GM19238 (cell line): ENCODE measurements at regions not wholly inside any gene's neighbourhood (a gene's known extent, or its start where the extent isn't known, plus 50 kb on each side); places are given as distances from the start of the nearest gene placed in this dataset.

Experiments used
- DNase-seq: peaks from one replicate; pipeline ENCODE4 v3.0.0; 2011; ENCODE audit warnings: low spot score; ENCODE audit not compliant: insufficient read length

DNA sequence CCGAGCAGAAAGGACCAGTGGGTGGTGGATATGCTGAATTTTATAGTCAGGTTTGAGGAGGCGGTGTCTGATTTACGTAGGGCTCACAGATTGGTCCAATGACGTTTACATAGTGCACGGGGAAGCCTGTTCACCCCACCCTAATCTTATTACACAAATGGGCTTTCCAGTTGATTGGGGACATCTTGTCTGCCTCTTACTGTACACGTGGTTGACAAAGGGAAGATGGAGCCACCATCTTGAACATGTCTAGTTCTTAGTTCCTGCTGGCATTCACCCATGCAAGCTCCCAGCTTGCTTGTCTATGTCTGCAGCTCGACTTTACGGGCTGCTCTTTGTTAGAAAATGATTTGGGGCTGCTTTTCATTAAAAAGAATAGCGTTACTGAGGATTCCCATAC lies 332.0 kb upstream of the SLCO3A1 start:
- DNase-seq, result no peak

DNA sequence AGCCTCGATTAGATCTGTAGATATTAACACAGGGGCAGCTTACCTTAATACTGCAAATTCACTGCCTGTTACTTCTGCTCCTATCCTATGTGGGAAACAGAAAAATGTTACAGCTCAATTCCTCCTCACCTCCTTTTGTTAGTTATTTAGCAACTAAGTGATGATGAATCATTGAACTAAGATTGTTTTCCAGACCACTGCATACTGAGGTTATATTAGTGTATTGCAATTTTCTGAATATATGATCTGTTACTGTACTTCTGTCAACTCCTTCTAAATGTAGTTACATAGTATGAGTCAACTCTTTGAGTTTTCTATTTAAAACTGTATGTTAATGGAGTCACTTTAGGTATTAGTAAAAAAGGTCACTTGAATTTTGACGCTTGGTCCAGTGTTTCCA lies 331.5 kb upstream of the SLCO3A1 start:
- DNase-seq, result no peak

DNA sequence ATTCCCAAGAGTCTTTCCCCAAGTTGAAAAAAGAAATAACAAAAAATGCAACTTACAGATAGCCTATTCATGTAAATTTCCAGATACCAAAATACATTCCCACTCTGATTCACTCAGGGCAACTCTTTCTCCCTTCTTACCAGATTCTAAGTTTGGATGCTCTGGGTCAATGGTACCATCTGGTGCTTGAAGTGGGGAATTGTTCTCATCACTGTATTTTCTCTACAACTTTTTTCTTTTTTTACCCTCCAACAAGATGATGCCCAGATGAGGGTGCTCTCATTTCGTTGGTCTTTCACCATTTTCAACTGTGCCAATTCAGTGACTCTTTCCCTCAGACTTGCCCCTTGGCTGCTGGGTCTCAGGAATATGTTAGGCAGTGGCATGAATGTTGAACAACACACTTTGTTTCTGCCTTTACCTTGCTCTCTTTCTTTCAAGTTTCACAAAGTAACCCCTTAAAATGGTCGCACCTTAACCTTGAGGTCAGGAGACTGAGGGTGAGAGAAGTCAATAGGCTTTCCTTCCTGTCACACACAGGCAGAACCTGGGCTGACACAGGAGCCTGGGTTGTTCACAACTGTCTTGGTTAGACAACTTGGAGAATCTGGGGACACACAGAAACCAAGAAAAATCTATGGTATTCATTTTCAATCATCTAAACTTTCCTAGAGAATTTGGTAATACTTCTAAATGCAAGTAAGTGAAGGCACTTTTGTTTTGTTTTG lies 330.7 kb upstream of the SLCO3A1 start:
- no peak for DNase-seq

DNA sequence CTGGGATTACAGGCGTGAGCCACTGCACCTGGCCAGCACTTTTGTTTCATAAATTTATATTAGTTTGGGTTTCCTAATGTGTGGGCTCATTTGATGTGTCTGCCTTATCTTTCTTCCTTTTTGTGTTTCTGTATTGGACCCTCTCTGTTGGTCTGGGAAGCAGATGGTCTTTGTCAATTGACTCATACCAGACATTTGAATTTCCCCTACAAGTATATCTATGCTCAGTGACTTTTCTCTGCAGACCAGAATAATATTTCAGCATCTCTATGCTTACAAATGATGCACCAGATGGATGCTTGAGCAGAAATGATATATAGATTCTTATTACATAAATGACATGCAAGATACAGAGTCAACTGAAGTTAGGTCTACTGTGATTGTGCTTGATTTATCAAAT lies 329.9 kb upstream of the SLCO3A1 start:
- no peak for DNase-seq

DNA sequence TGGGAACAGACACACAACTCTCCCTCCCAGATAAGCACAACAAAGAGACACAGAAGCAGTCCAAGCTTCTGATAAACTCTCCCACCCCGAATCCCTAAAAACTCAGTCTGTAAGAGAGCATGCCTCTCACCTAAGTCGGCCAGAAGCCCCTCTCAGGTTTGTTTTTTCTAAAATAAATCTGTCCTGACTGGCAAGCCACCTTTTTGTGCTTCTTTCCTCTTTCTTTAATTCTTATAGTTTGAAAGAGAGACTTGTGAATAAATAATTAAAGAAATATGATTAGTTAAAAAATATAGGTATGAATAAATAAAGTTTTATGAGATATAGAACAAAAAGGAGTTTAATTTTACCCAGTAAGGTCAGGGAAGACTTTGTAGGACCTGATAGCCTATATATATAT lies 329.0 kb upstream of the SLCO3A1 start:
- DNase-seq, result no peak

DNA sequence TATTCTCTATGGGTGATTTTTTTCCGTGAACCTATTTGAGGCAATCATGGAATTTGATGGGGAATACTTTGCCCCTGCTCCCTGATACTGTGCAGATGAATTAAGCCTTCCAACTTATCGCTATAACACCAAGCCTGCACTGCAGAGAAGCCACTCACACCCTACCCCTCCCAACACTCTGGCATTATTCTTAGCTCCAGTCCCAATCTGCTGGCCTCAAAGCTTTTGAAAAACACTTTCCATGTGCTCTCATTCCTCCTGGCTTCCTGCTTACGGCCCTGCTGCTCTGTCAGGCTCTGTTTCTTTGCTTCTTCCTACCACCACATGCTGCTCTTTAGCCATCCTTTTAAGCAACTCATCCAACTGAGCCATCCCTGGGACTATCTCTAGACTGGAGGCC lies 327.8 kb upstream of the SLCO3A1 start:
- DNase-seq, result no peak

DNA sequence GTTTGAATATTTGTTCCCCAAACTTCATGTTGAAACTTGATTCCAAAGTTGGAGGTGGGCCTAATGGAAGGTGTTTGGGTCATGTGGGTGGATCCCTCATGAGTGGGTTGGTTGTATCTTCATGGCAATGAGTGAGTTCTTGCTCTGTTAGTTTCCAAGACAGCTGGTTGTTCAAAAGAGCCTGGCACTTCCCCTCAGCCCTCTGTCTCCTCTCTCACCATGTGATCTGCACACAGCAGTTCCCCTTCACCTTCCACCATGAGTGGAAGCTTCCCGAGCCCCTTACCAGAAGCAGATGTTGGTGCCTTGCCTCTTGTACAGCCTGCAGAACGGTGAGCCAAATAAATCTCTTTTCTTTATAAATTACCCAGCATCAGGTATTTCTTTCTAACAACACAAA lies 327.1 kb upstream of the SLCO3A1 start:
- no peak for DNase-seq

DNA sequence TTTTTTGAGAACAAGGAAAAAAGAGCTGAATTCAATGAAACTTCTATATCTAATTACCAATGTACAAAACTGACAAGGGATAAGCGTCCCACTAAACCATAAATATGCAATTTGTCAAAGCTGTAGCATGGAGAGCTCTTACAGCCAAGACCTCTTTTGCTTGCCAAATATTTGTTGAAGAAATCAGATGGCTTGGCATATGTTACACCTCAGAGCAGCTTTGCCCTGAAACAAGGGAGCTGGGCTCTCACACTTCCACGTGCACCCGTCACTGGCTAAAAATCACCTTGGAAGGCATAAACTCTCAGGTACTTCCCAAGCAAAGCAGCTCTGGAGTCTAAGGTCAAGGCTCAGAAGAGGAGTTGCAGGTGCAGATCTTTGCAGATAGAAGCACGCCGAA lies 324.7 kb upstream of the SLCO3A1 start:
- no peak for DNase-seq

DNA sequence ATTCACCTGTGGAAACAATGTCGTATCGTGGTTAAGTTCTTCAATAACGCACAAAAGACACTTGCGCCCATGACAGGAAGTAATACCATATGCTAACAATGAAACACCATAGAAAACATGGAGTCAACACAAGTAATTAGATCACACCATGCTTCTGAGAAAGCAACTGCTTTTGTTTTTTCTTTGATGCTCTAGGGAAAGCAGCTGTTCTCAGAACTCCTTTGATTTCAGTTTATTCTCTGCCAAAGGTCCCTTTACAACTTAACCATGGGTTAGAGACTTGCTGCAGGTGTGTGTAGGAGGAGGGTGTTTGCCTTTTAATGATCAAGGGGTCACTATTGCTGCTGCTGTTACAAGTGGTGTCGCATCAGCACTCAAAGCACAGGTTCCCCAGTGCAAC lies 324.0 kb upstream of the SLCO3A1 start:
- DNase-seq, result no peak

DNA sequence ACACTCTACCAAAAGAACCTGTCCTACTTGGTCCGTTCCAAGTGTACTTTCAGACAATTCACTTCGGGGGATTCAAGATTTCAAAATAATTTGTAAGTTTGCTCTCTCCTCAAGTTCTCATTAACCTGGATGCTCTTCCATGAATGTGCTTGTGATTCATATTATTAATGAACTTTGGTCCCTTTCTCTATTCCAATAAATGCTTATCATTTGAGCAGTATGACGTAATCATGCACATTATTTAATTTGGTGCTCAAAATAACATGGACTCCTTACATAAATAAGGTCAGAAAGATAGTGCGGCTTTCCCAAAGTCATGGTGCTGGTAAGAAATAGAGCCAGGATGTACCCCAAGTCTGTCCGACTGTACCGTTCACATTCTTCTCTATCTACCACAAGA lies 323.2 kb upstream of the SLCO3A1 start:
- DNase-seq, result no peak

DNA sequence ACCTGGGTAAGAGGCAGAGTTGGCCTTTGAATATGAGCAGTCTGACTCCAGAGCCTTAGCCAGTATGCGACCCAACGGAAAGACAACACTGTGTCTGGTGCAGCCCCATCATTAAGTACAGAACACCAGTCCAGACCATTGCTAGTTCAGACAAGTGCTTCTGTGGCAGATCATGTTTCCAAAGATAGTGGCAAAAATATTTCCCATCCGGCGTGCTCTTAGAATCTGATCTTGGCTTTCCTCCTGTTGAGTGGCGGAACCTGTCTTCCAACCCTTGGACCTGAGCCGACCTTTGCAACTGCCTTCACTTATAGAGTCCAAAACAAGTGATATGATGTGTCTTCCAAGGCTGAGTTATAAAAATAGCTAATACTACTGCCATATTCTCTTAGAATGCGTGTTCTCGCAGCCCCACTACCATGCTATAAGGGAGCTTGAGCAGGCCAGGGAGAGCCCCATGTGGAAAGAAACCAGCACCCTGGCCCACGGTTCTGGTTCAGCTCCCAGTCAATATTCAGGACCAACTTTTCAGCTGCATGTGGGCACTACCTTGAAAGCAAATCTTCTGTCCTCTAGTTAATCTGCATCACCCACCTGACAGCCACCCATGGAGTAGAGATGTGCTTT lies 322.4 kb upstream of the SLCO3A1 start:
- DNase-seq, result no peak

DNA sequence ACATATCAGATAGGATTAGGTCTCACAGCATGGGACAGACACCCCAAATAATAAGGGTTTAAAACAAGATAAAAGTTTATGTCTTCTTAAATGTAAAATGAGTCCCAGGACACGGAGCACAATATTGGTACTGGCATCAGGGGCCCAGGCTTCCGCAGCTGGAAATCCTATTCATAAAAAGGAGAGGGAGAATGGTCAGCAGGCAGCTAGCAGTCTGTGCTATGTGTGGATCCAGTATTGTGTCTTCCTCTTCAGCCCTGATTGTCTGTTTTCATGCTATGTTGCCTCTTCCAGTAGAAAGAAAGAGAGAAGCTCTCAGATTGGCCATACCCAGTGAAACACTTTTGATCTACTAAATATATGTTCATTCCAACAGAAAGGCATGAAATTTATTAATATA lies 319.3 kb upstream of the SLCO3A1 start:
- no peak for DNase-seq

DNA sequence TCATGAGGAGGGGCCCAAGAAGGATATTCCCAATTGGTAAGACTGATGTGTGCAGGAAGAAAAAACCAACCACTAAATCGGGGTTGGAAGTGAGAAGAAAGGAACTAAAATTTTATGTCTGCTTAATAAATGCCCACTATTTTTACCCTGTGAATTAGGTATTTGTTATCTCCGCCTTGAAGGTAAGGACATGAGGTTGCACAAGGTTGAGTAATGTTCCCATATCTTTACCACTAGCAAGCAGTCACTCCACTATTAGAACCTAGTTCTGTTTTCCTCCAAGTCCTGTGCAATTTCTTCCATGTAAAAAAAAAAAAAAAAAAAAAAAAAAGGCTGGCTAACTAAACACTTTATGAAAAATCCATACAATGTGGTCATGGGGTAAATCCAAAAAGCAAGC lies 318.5 kb upstream of the SLCO3A1 start:
- DNase-seq, result no peak

DNA sequence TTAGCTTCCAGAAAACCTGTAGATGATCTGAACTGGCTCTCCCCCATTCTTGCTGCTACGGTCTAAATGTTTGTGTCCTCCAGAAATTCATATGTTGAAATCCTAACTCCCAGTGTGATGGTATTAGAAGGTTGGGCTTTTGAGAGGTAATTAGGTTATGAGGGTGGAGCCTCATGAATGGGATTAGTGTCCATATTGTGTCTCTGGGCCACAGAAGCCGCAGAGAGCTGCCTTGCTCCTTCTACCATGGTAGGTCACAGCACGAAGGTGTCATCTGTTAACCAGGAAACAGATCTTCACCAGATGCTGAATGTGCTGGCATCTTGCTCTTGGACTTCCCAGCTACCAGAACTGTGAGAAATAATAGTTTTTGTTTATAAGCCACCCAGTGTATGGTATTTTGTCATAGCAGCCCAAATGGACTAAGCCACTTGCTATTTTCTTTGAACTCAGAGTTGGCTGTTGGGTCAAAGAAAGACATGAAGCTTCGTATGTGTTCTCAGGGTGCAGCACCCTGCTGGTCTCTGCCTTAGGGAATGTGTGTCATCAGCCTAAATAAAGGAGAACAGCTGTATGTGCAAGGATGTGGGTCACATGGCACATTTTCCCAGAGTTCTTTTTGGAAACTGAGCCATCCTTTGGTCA lies 317.5 kb upstream of the SLCO3A1 start:
- no peak for DNase-seq

DNA sequence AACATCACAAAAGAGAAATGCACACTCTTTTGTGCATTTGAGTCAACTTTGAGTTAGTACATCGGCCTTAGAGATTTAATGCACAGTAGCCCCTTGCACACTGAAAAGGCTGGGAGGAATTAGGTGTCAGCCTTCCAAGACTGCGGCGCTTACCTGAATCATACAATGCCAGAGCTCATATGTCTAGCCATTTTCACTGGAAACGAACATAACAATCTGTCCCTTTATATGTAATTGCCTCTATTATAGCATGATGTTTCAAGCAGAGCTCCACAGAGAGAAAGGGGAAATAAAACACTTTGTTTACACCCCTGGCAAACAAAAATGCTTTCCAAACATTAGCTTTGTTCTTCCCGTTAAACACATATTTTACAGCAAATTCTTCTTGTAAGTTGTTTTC lies 315.7 kb upstream of the SLCO3A1 start:
- DNase-seq, result no peak

DNA sequence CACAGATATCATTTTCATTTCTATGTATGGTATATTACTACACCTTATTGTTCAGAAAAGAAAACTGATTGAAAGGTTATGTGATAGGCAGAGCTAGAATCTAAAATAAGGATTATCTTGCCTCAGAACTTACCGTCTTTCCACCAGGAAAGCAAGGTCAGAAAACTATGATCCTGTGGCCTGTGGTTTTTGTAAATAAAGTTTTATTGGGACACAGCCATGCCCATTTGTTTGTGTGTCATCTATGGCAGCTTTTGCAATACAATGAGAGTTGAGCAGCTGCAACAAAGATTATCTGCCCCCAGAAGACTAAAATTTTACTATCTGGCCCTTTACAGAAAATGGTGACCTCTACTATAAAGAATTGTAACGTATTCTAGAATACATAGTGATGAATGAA lies 314.7 kb upstream of the SLCO3A1 start:
- DNase-seq, result no peak

DNA sequence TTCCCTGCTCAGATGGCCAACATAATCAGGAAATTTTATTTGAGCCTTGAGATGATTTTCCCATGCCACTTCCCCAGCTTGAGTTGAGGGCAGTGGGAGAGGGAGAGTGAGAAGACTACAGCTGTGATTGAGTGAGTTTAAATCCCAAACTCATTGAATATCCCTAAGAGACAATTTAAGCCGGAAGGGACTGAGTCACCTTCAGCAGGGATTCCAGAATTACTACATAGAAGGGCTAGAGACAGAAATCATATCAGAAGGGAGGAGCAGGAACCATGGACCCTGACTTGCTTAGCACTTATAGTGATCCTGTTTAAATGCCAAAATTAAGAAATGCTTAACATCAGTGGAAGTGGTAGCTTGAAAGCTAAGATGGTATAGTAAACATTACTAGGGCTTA lies 312.2 kb upstream of the SLCO3A1 start:
- no peak for DNase-seq

DNA sequence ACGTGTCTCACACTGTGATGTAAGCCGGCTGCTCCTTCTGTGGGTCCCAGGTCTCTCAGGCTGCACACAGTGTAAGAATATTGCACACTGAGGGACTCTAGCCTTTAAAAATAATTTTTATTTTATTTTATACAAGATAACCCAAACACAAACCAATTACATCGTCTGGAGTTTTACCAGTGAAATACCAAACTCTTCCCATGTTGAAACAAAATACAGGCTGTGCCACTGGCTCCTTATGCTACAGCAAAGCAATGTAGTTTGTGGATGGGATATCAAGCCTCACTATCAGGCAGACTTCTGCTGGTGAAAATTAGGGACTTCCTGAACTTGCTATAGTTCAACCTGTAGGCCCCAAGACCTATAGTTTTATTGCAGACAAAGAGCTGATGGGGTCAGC lies 311.3 kb upstream of the SLCO3A1 start:
- no peak for DNase-seq

DNA sequence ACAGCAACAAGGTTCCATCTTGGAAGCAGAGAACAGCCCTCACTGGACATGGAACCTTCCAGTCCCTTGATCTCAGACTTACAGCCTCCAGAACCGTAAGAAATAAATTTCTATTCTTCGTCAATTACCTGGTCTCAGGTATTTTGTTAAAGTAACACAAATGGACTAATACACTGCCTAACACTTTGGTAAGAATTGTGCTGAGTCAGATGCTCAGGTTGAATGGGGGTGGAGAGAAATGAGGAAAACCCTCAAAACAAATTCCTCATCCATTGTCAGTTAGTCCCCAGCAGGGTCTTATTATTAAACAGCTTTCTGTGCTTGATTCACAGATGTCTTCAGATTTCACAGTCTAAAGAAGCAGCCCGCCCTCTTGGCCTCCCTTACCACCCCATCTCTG lies 306.2 kb upstream of the SLCO3A1 start:
- no peak for DNase-seq

DNA sequence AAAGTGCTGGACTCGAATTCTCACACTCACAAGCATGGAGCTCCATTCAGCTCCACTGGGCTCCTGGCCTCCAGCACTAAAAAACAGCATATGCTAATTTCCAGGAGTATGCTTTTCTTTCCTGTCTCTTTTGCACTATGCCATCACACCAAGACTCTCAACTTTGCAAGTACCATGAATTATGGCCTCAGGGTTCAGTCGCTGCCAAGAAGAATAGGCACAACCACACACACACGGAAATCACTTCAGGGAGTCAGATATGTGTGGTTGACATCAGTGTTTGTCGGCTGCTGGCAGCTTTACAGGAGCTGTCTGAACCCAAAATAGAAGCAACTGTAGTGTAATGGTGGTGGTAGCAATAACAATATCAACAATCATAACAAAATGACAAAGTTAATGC lies 305.0 kb upstream of the SLCO3A1 start:
- no peak for DNase-seq

DNA sequence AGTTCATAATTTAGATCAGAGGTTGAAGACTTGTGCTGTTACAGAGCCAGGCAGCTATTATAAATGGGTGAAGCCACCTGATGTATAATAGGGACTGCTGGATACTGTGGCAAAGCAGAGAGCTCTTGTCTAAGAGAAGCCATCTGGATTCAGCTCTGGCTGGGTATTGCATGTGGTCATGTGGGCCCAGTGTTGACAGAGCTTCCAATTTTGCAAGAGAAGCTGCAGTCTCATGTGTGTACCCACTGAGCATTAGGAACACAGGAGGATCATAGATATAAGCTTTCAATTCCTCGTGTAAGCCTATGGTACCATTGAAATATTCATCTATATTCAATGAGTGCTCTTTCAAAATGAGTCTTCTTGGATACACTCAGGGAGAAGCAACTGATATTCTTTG lies 303.9 kb upstream of the SLCO3A1 start:
- no peak for DNase-seq

DNA sequence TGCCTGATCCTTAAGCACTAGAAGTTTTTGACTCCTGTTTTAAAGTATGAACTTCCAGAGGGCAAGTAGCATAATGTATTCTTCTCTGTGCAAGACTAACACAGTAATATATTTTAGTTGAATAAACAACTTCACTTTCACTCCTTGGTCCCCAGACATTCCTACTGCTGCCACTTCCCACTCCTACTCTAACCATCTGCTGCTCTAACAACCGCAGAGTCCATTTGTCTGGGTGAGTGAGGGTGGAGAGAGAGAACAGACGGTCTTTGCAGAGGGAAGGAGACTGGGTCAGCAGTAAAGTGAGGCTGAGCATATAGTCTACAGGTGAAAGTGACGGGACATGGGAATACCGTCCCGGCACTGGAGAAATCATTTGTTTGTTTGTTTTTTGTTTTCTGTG lies 301.0 kb upstream of the SLCO3A1 start:
- DNase-seq, result no peak
